OCI-LY7 (cell line): ENCODE measurements at regions not wholly inside any gene's neighbourhood (a gene's known extent, or its start where the extent isn't known, plus 50 kb on each side); places are given as distances from the start of the nearest gene placed in this dataset.

Experiments used
- BruUV-seq: library from RNA; stranded (reverse); fragments of 400-500 nt; replicated peaks from 2 replicates; lab custom pipeline; 2021; lab: Mats Ljungman, UMichigan
- CTCF ChIA-PET: fragments of 300-600 bp; sonication (Branson Sonifier 250); formaldehyde crosslinking; loops from one replicate; lab custom pipeline; 2022; ENCODE audit warnings: antibody characterized with exemption; ENCODE audit not compliant: unreplicated experiment; lab: Charles Lee
- POLR2A ChIA-PET: fragments of 300-600 bp; sonication (Branson Sonifier 250); formaldehyde crosslinking; loops from one replicate; lab custom pipeline; 2022; ENCODE audit warnings: antibody characterized with exemption; lab: Charles Lee
- DNase-seq: peaks from one replicate; pipeline ENCODE4 v3.0.0-alpha.2; 2015; ENCODE audit warnings: low spot score
- H2AFZ ChIP-seq: fragments of 200-600 bp; sonication (generic), shearing (Covaris generic); 2 replicates; pipeline ENCODE4 v1.6.1; 2014; ENCODE audit warnings: mild to moderate bottlenecking, antibody characterized with exemption, low read length, moderate library complexity
- H3K27ac ChIP-seq: fragments of 200-600 bp; sonication (generic); 2 replicates; pipeline ENCODE4 v1.5.1; 2014; ENCODE audit warnings: mixed run types, low read depth, mild to moderate bottlenecking, moderate library complexity, low read length, inconsistent platforms; ENCODE audit not compliant: poor library complexity, severe bottlenecking
- H3K36me3 ChIP-seq: fragments of 200-600 bp; sonication (generic); 2 replicates; pipeline ENCODE4 v1.6.1; 2014; ENCODE audit warnings: mild to moderate bottlenecking, antibody characterized with exemption, low read length, moderate library complexity, mixed read lengths; ENCODE audit not compliant: insufficient read depth
- H3K4me1 ChIP-seq: fragments of 200-600 bp; sonication (generic); 2 replicates; pipeline ENCODE4 v1.5.1; 2014; ENCODE audit warnings: mild to moderate bottlenecking, low read length; ENCODE audit not compliant: insufficient read depth, poor library complexity, severe bottlenecking
- H3K4me2 ChIP-seq: fragments of 200-600 bp; sonication (generic); 2 replicates; pipeline ENCODE4 v1.6.1; 2014; ENCODE audit warnings: mild to moderate bottlenecking, low read length
- H3K4me3 ChIP-seq: fragments of 200-600 bp; sonication (generic); 2 replicates; pipeline ENCODE4 v1.5.1; 2014; ENCODE audit warnings: mild to moderate bottlenecking, low read depth, low read length; ENCODE audit not compliant: poor library complexity, severe bottlenecking
- H3K79me2 ChIP-seq: fragments of 200-600 bp; sonication (generic); 2 replicates; pipeline ENCODE4 v1.6.1; 2016; ENCODE audit warnings: low read depth, mild to moderate bottlenecking, low read length, moderate library complexity, mixed read lengths; ENCODE audit not compliant: insufficient read depth
- H3K9me2 ChIP-seq: fragments of 200-600 bp; sonication (generic); 2 replicates; pipeline ENCODE4 v1.6.1; 2016; ENCODE audit warnings: mild to moderate bottlenecking, low read length, mixed read lengths; ENCODE audit not compliant: insufficient read depth
- H3K9me3 ChIP-seq: fragments of 200-600 bp; sonication (generic); 2 replicates; pipeline ENCODE4 v1.6.1; 2014; ENCODE audit warnings: mild to moderate bottlenecking, mixed run types, low read length, mixed read lengths
- H4K20me1 ChIP-seq: fragments of 200-600 bp; sonication (generic); 2 replicates; pipeline ENCODE4 v1.6.1; 2014; ENCODE audit warnings: mild to moderate bottlenecking, antibody characterized with exemption, low read length, moderate library complexity, mixed read lengths; ENCODE audit not compliant: insufficient read depth
- CTCF ChIP-seq: fragments of 200-600 bp; sonication (generic); conservative IDR thresholded peaks from 2 replicates; pipeline ENCODE4 v1.5.1; 2014; ENCODE audit warnings: mild to moderate bottlenecking, antibody characterized with exemption, low read length, moderate library complexity, mixed read lengths
- EZH2phosphoT487 ChIP-seq: fragments of 200-600 bp; sonication (generic); IDR thresholded peaks from 2 replicates; pipeline ENCODE4 v1.6.1; 2018; ENCODE audit warnings: low read depth, borderline replicate concordance, mild to moderate bottlenecking, mixed run types, antibody characterized with exemption, low read length, moderate library complexity, mixed read lengths
- intact Hi-C: fragments of 100-400 bp; cut with micrococcal nuclease; formaldehyde crosslinking; loops from one replicate; pipeline ENCODE4 v1.10.0; 2022; ENCODE audit not compliant: unreplicated experiment

GRCh38 chr4:165723051-165723795 lies 149.8 kb upstream of the TLL1 start:
- no TSS peak for BruUV-seq
- no peak for TF ChIP-seq EZH2phosphoT487
- TF ChIP-seq CTCF, result no peak

GRCh38 chr4:165724786-165725185 lies 148.3 kb upstream of the TLL1 start:
- no peak overlapping the region for H3K4me2 ChIP-seq
- H3K4me3 ChIP-seq, result no peak overlapping the region
- POLR2A ChIA-PET, result no interaction called here
- BruUV-seq, result no TSS peak
- CTCF ChIA-PET, result no interaction called here
- H3K9me2 ChIP-seq, result no peaks in the 10 kb centered on the region
- no peak for DNase-seq
- no peaks in the 10 kb centered on the region for H3K79me2 ChIP-seq
- H3K9me3 ChIP-seq, result no peaks in the 10 kb centered on the region
- H4K20me1 ChIP-seq, result no peaks in the 10 kb centered on the region
- H3K4me1 ChIP-seq, result no peaks in the 10 kb centered on the region
- H3K36me3 ChIP-seq, result no peaks in the 10 kb centered on the region
- TF ChIP-seq EZH2phosphoT487 (no peak), CTCF (no peak)
- H3K27ac ChIP-seq, result no peak overlapping the region
- intact Hi-C loops, result no loop called here
- no peak overlapping the region for H2AFZ ChIP-seq

More at GRCh38 chr4:165723051-165723795, 149.8 kb upstream of the TLL1 start:
- Histone ChIP-seq H3K27ac (no peak overlapping the region), H3K36me3 (no peaks in the 10 kb centered on the region), H3K9me3 (no peaks in the 10 kb centered on the region), H3K79me2 (no peaks in the 10 kb centered on the region), H3K4me3 (no peak overlapping the region), H3K4me1 (no peaks in the 10 kb centered on the region), H2AFZ (no peak overlapping the region), H3K9me2 (no peaks in the 10 kb centered on the region), H4K20me1 (no peaks in the 10 kb centered on the region), H3K4me2 (no peak overlapping the region)
- no peak for DNase-seq
- intact Hi-C loops, result no loop called here
- ChIA-PET CTCF (no interaction called here), POLR2A (interaction anchor here (1.3 kb wide), 1 partner anchor 12 kb away, joined by 3 read pairs; no protein-coding TSS in a partner anchor)

GRCh38 chr4:165725352-165725751 lies 147.7 kb upstream of the TLL1 start:
- ChIA-PET CTCF (no interaction called here), POLR2A (no interaction called here)
- H3K9me3 ChIP-seq, result no peaks in the 10 kb centered on the region
- no TSS peak for BruUV-seq
- H2AFZ ChIP-seq, result no peak overlapping the region
- H3K36me3 ChIP-seq, result no peaks in the 10 kb centered on the region
- H3K4me3 ChIP-seq, result no peak overlapping the region
- TF ChIP-seq CTCF (no peak), EZH2phosphoT487 (no peak)
- no peak overlapping the region for H3K4me2 ChIP-seq
- intact Hi-C loops, result no loop called here
- H3K27ac ChIP-seq, result no peak overlapping the region
- H3K9me2 ChIP-seq, result no peaks in the 10 kb centered on the region
- H3K79me2 ChIP-seq, result no peaks in the 10 kb centered on the region
- H4K20me1 ChIP-seq, result no peaks in the 10 kb centered on the region
- DNase-seq, result no peak
- no peaks in the 10 kb centered on the region for H3K4me1 ChIP-seq
